ENCODE measurements at regions not wholly inside any gene's neighbourhood (a gene's known extent, or its start where the extent isn't known, plus 50 kb on each side); places are given as distances from the start of the nearest gene placed in this dataset.

DNA sequence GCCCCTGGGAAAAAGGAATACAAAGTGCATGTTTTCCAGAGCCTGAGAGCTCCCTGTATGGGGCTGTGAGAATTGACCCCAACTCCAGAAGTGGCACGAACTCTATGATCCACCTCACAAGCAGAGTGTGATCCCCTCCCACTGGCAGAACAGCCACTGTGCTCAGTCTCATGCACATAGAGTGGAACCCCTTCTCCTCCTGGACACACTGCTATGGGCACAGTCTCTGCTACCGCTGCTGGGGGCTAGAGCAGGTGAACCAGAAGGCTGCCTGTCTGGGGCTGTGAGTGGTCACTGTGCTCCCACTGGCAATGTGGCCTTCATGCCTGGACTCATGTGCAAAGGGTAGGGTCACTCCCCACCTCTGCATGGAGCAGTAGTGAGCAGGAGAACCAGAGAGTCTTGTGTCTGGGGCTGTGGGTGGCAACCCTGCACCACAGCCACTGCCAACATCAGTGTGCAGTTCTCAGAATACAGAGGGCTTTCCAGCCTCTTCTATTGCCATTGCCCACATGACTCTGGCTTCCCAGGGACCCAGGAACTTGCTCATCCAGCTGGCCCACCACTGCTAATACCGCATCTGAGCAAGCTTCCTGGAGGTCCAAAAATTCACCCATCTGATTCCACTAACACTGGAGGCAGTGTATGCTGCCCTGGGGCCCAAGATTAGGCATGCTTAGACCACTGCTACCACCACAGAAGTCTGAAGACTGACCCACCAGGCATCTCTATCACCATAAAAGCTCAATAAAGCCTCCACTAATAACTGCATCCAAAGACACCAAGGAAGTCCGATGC lies 343.7 kb upstream of the SOX14 start:
- Mint-ChIP-seq H3K4me1 (no peaks in the 10 kb centered on the region), H3K4me3 (no peak overlapping the region), H3K27ac (no peak overlapping the region), H3K27me3 (ENCODE audit: low read depth) (no peaks in the 10 kb centered on the region), H3K36me3 (ENCODE audit: low read depth) (no peaks in the 10 kb centered on the region), H3K9me3 (peaks cover 23% of the 10 kb centered on the region)
- TF ChIP-seq, protein P1, sequence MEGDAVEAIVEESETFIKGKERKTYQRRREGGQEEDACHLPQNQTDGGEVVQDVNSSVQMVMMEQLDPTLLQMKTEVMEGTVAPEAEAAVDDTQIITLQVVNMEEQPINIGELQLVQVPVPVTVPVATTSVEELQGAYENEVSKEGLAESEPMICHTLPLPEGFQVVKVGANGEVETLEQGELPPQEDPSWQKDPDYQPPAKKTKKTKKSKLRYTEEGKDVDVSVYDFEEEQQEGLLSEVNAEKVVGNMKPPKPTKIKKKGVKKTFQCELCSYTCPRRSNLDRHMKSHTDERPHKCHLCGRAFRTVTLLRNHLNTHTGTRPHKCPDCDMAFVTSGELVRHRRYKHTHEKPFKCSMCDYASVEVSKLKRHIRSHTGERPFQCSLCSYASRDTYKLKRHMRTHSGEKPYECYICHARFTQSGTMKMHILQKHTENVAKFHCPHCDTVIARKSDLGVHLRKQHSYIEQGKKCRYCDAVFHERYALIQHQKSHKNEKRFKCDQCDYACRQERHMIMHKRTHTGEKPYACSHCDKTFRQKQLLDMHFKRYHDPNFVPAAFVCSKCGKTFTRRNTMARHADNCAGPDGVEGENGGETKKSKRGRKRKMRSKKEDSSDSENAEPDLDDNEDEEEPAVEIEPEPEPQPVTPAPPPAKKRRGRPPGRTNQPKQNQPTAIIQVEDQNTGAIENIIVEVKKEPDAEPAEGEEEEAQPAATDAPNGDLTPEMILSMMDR (IDR thresholded peaks at IDR 0.05; ENCODE audit: unreplicated experiment in 3 of 3), result no peak

DNA sequence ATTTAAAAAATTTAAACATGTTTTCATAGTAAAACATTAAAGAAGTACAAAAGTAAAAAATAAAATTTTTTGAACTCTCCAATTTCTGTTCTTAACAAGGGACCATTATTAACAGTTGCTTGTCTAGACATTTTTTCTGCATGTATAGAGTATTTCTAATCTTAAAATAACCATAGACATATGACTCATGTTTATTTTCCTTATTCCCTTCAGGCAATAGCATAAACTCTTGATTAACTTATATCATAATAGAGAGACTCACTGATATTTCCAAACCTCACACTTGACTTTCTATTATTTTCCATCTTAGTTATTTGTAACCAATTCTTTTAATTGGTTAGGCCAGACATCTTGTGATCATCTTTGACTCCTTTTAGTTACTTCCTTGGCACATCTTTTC lies 325.6 kb upstream of the SOX14 start:
- H3K4me1 Mint-ChIP-seq, result no peaks in the 10 kb centered on the region
- no peaks in the 10 kb centered on the region for H3K27me3 Mint-ChIP-seq (ENCODE audit: low read depth)
- no peak overlapping the region for H3K27ac Mint-ChIP-seq
- H3K9me3 Mint-ChIP-seq, result peaks cover 2% of the 10 kb centered on the region
- H3K4me3 Mint-ChIP-seq, result no peak overlapping the region
- TF ChIP-seq, protein P1 (IDR thresholded peaks at IDR 0.05; ENCODE audit: unreplicated experiment in 3 of 3), result no peak
- H3K36me3 Mint-ChIP-seq (ENCODE audit: low read depth), result no peaks in the 10 kb centered on the region

DNA sequence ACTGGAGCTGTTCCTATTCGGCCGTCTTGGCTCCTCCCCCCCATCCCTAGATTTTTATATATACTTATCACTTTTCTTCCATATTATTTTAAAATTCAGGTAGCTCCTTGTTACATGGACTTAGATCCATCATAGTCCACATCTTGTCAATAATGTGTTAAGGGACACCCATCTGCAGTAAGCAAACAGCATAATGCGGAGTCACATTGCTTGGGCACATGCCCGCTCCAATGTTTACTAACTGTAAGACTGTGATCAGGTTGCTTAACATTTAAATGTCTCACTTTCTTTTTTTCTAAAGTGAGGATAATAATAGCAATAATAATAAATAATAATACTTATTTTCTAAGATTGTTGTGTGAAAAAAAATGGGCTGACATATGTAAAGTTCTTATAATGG lies 303.2 kb upstream of the SOX14 start:
- no peaks in the 10 kb centered on the region for H3K36me3 Mint-ChIP-seq (ENCODE audit: low read depth)
- H3K27ac Mint-ChIP-seq, result no peak overlapping the region
- H3K4me1 Mint-ChIP-seq, result no peaks in the 10 kb centered on the region
- H3K9me3 Mint-ChIP-seq, result peaks cover 3% of the 10 kb centered on the region
- H3K4me3 Mint-ChIP-seq, result no peak overlapping the region
- TF ChIP-seq, protein P1 (IDR thresholded peaks at IDR 0.05; ENCODE audit: unreplicated experiment in 3 of 3), result no peak
- H3K27me3 Mint-ChIP-seq (ENCODE audit: low read depth), result no peaks in the 10 kb centered on the region

DNA sequence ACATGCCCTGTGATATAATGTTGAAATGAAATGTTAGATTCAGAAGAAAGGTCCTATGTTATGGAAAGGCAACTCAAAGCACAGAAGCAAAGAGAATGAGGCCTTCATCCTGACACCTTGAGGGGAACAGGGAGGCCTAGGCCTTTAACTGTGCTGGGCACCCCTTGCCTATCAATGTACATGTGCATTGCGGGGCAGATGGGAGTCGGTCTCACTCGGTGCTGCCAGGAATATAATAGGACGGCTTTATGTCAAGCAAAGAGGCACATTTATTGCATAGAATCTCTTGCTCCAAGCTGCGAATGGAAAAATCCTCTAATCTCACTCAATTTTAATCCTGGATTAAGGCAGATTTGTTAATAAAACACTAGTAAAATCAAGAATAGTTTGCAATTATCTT lies 301.0 kb upstream of the SOX14 start:
- Mint-ChIP-seq H3K9me3 (peaks cover 3% of the 10 kb centered on the region), H3K4me3 (no peak overlapping the region), H3K4me1 (peaks cover 2% of the 10 kb centered on the region), H3K27ac (no peak overlapping the region), H3K27me3 (ENCODE audit: low read depth) (no peaks in the 10 kb centered on the region), H3K36me3 (ENCODE audit: low read depth) (no peaks in the 10 kb centered on the region)
- TF ChIP-seq, protein P1 (IDR thresholded peaks at IDR 0.05; ENCODE audit: unreplicated experiment in 3 of 3), result no peak

DNA sequence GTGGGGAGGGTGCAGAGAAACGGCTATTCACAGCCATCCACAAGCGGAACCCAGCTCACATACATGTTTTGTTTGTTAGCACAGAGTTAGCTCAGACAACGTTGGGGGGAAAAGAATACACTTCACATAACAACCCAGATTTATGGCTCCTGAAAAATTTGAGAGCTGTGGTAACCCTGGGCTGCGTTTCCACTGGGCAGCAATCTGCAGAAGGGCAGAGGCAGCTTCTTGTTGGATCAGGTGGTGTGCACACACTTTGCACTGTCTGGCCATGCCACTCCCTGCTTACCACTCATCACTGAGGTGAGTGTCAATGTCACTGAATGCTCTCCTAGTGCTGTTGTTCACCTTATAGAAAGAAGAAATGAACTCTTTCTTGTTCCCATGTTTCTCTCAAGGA lies 299.8 kb upstream of the SOX14 start:
- no peaks in the 10 kb centered on the region for H3K36me3 Mint-ChIP-seq (ENCODE audit: low read depth)
- H3K27ac Mint-ChIP-seq, result no peak overlapping the region
- peaks cover 3% of the 10 kb centered on the region for H3K9me3 Mint-ChIP-seq
- TF ChIP-seq, protein P1 (IDR thresholded peaks at IDR 0.05; ENCODE audit: unreplicated experiment in 3 of 3), result no peak
- H3K4me3 Mint-ChIP-seq, result no peak overlapping the region
- H3K27me3 Mint-ChIP-seq (ENCODE audit: low read depth), result no peaks in the 10 kb centered on the region
- peaks cover 9% of the 10 kb centered on the region for H3K4me1 Mint-ChIP-seq

DNA sequence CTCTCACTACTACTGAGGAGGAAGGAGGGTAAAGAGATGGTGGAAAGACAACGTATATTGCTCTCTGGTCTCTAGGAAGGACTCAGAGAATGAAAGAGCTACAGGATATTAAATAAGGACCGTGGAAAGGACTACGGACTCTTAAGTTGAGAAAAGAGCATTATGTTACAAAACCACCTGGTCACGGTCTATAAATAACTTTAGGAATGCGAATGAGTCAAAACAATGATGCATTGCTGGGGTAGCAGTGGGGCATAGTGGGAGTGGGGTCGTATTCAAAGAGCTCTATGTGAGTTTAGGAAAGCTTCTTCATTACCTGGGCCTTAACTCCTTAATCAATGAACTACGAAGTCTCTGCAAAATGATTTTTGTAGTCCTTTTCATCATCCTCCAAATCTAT lies 295.7 kb upstream of the SOX14 start:
- Mint-ChIP-seq H3K36me3 (ENCODE audit: low read depth) (no peaks in the 10 kb centered on the region), H3K4me1 (peaks cover 9% of the 10 kb centered on the region), H3K27ac (no peak overlapping the region), H3K4me3 (no peak overlapping the region), H3K27me3 (ENCODE audit: low read depth) (no peaks in the 10 kb centered on the region), H3K9me3 (no peaks in the 10 kb centered on the region)
- TF ChIP-seq, protein P1 (IDR thresholded peaks at IDR 0.05; ENCODE audit: unreplicated experiment in 3 of 3), result no peak
